ENCODE measurements at regions not wholly inside any gene's neighbourhood (a gene's known extent, or its start where the extent isn't known, plus 50 kb on each side); places are given as distances from the start of the nearest gene placed in this dataset.

- FAIRE-seq: no peak
- Histone ChIP-seq H3K79me2 (ENCODE audit: control insufficient read depth, insufficient read depth, low read length) (peaks cover 6% of the 10 kb centered on the region), H3K4me3 (ENCODE audit: control insufficient read depth in 2 of 3, extremely low read depth in 1 of 3, insufficient read depth in 2 of 3, low read depth in 1 of 3, low read length in 3 of 3) (no peak overlapping the region)
These were observed 228.1 kb upstream of the C2CD4B start for GRCh38 chr15:62393196-62393595.

GRCh38 chr15:62394079-62394478 lies 229.0 kb upstream of the C2CD4B start:
- H3K27me3 ChIP-seq (ENCODE audit: control insufficient read depth, extremely low read depth, insufficient read depth, low read length): no peaks in the 10 kb centered on the region
- no peak overlapping the region for H3K27ac ChIP-seq (ENCODE audit: control insufficient read depth, insufficient read depth, low read length)

More at GRCh38 chr15:62393196-62393595, 228.1 kb upstream of the C2CD4B start:
- Histone ChIP-seq H3K4me1 (ENCODE audit: control insufficient read depth, extremely low read depth, insufficient read depth, low read length) (peaks cover 16% of the 10 kb centered on the region), H3K9me3 (ENCODE audit: control insufficient read depth, low read depth, low read length) (no peaks in the 10 kb centered on the region), H3K27me3 (ENCODE audit: control insufficient read depth, extremely low read depth, insufficient read depth, low read length) (no peaks in the 10 kb centered on the region), H4K20me1 (ENCODE audit: control insufficient read depth, extremely low read depth, insufficient read depth, low read length) (no peaks in the 10 kb centered on the region), H2AFZ (ENCODE audit: control insufficient read depth, low read length) (no peak overlapping the region), H3K9ac (ENCODE audit: control insufficient read depth, extremely low read depth, insufficient read depth, low read length) (no peak overlapping the region), H3K4me2 (ENCODE audit: control insufficient read depth, extremely low read depth, insufficient read depth, low read depth, low read length) (no peak overlapping the region), H3K36me3 (ENCODE audit: control insufficient read depth in 2 of 2, extremely low read depth in 1 of 2, insufficient read depth in 2 of 2, low read length in 2 of 2) (no peaks in the 10 kb centered on the region), H3K27ac (ENCODE audit: control insufficient read depth, insufficient read depth, low read length) (no peak overlapping the region), H3K9me1 (ENCODE audit: control insufficient read depth, extremely low read depth, insufficient read depth, low read length) (no peaks in the 10 kb centered on the region)
- DNase-seq (ENCODE audit: low read depth, low spot score): no peak
- TF ChIP-seq CTCF (optimal IDR thresholded peaks at IDR 0.05 in 1 of 3, IDR thresholded peaks at IDR 0.05 in 1 of 3, conservative IDR thresholded peaks at IDR 0.05 in 1 of 3; ENCODE audit: extremely low read depth in 1 of 3, insufficient read depth in 2 of 3, low read length in 3 of 3): no peak
- TF ChIP-seq EZH2 (IDR thresholded peaks at IDR 0.05; ENCODE audit: low read length): no peak
- dilution Hi-C loops (cut with MboI; ENCODE audit: extremely low pct_ligation_motif_present, low sequenced_read_pairs): no loop called here

More at GRCh38 chr15:62394079-62394478, 229.0 kb upstream of the C2CD4B start:
- Histone ChIP-seq H3K4me1 (ENCODE audit: control insufficient read depth, extremely low read depth, insufficient read depth, low read length) (peaks cover 15% of the 10 kb centered on the region), H3K9ac (ENCODE audit: control insufficient read depth, extremely low read depth, insufficient read depth, low read length) (no peak overlapping the region), H3K4me3 (ENCODE audit: control insufficient read depth in 2 of 3, extremely low read depth in 1 of 3, insufficient read depth in 2 of 3, low read depth in 1 of 3, low read length in 3 of 3) (no peak overlapping the region), H3K9me1 (ENCODE audit: control insufficient read depth, extremely low read depth, insufficient read depth, low read length) (no peaks in the 10 kb centered on the region), H3K9me3 (ENCODE audit: control insufficient read depth, low read depth, low read length) (no peaks in the 10 kb centered on the region), H3K4me2 (ENCODE audit: control insufficient read depth, extremely low read depth, insufficient read depth, low read depth, low read length) (no peak overlapping the region), H4K20me1 (ENCODE audit: control insufficient read depth, extremely low read depth, insufficient read depth, low read length) (no peaks in the 10 kb centered on the region), H3K79me2 (ENCODE audit: control insufficient read depth, insufficient read depth, low read length) (peaks cover 6% of the 10 kb centered on the region), H2AFZ (ENCODE audit: control insufficient read depth, low read length) (no peak overlapping the region), H3K36me3 (ENCODE audit: control insufficient read depth in 2 of 2, extremely low read depth in 1 of 2, insufficient read depth in 2 of 2, low read length in 2 of 2) (no peaks in the 10 kb centered on the region)
- FAIRE-seq: no peak
- TF ChIP-seq EZH2 (IDR thresholded peaks at IDR 0.05; ENCODE audit: low read length): no peak
- no peak for TF ChIP-seq CTCF (optimal IDR thresholded peaks at IDR 0.05 in 1 of 3, IDR thresholded peaks at IDR 0.05 in 1 of 3, conservative IDR thresholded peaks at IDR 0.05 in 1 of 3; ENCODE audit: extremely low read depth in 1 of 3, insufficient read depth in 2 of 3, low read length in 3 of 3)
- dilution Hi-C loops (cut with MboI; ENCODE audit: extremely low pct_ligation_motif_present, low sequenced_read_pairs): no loop called here
- DNase-seq (ENCODE audit: low read depth, low spot score): no peak

Measured in keratinocyte (primary cell).